Immature natural killer cell (primary cell): ENCODE measurements at regions not wholly inside any gene's neighbourhood (a gene's known extent, or its start where the extent isn't known, plus 50 kb on each side); places are given as distances from the start of the nearest gene placed in this dataset.

Source experiments
- DNase-seq, 3 donors: peaks; one replicate each; pipeline ENCODE4 v3.0.0; 2022; ENCODE audit warnings: mixed read lengths in 1 of 3
- H3K27ac Mint-ChIP-seq, 6 donors: one replicate each; pipeline ENCODE4 v1.8.0; 2020; ENCODE audit warnings: mixed read lengths in 6 of 6, mild to moderate bottlenecking in 5 of 6, inconsistent platforms in 4 of 6, moderate library complexity in 3 of 6
- H3K27me3 Mint-ChIP-seq, 3 donors: one replicate each; pipeline ENCODE4 v1.8.0; 2020 to 2021; ENCODE audit warnings: low read depth in 3 of 3, mild to moderate bottlenecking in 3 of 3, mixed read lengths in 3 of 3, moderate library complexity in 3 of 3, inconsistent platforms in 1 of 3
- H3K36me3 Mint-ChIP-seq, 3 donors: one replicate each; pipeline ENCODE4 v1.8.0; 2020; ENCODE audit warnings: mixed read lengths in 3 of 3, inconsistent platforms in 2 of 3, mild to moderate bottlenecking in 2 of 3
- H3K4me1 Mint-ChIP-seq, 2 donors: one replicate each; pipeline ENCODE4 v1.8.0; 2020; ENCODE audit warnings: inconsistent platforms in 2 of 2, mild to moderate bottlenecking in 2 of 2, mixed read lengths in 2 of 2, moderate library complexity in 1 of 2
- H3K4me3 Mint-ChIP-seq, 5 donors: one replicate each; pipeline ENCODE4 v1.8.0; 2020; ENCODE audit warnings: mild to moderate bottlenecking in 5 of 5, mixed read lengths in 5 of 5, inconsistent platforms in 3 of 5, moderate library complexity in 3 of 5
- H3K9me3 Mint-ChIP-seq, 6 donors: one replicate each; pipeline ENCODE4 v1.8.0; 2020; ENCODE audit warnings: mild to moderate bottlenecking in 6 of 6, mixed read lengths in 6 of 6, inconsistent platforms in 4 of 6, moderate library complexity in 3 of 6

DNA sequence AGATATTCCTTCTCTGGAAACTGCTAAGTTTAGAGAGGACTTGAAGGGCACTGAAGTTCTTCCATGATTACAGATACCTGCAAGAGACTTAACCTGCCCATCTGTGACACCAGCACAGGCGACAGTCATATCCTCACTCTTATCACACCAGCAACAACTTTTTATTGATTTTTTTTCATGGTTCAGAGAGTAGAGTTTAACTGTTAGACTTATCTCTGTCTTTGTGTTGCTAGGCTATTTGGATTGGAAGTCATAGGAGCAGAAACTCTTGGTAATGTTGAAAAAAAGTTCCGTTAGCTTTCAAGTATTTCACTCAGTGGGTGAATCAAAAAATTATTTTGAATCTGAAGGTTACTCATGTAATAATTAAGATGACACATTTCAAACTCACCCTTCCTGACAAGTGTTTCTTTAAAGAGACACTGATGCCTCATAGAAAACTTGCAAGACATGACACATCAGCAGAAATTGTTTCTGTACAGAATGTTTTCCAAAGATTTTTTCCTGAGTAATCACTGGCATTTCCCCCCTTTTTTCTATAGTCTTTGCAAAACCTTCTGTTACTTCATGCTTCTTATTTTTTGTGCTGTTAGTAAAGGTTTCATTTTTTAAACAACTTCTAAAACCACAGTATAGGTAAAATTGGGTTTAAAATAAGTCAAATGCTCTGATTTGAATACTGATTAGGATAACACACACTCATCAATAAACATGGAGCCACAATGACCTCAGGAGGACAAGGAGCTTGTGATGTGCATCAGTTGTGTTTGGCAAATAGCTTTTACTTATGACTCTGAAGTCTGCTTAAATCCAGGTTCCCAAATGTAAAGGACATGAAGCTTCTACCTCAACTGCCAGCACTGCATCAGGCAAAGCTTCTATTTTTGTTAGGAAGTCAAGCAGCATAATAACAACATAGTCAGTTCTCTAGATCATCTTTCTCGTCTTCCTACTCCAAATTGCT lies 252.9 kb upstream of the MAN1A1 start:
- no peak for DNase-seq
- H3K27me3 Mint-ChIP-seq, result peaks cover 0 to 2% (median 0%) of the 10 kb centered on the region in 3 donors
- no peaks in the 10 kb centered on the region for H3K4me1 Mint-ChIP-seq
- H3K9me3 Mint-ChIP-seq, result no peaks in the 10 kb centered on the region
- no peak overlapping the region for H3K4me3 Mint-ChIP-seq
- no peaks in the 10 kb centered on the region for H3K36me3 Mint-ChIP-seq
- H3K27ac Mint-ChIP-seq, result no peak overlapping the region

DNA sequence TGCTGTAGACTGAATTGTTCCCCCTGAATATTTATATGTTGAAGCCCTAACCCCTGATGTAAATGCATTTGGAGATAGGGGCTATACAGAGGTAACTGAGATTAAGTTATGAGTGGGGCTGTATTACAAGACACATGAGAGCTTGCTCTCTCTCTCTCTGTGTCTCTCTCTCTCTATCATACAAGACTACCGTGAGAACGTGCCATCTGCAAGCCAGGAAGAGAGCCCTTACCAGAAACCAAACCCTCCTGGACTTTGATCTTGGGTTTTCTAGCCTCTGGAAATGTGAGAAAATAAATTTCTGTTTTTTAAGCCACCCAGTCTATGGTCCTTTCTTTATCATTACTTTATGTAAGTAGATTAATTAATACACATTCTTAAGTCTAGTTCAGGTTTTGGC lies 249.3 kb upstream of the MAN1A1 start:
- Mint-ChIP-seq H3K27ac (no peak overlapping the region), H3K4me1 (no peaks in the 10 kb centered on the region), H3K27me3 (peaks cover 0 to 2% (median 0%) of the 10 kb centered on the region in 3 donors), H3K36me3 (peaks cover 0 to 5% (median 0%) of the 10 kb centered on the region in 3 donors), H3K9me3 (no peaks in the 10 kb centered on the region), H3K4me3 (no peak overlapping the region)
- DNase-seq, result no peak

DNA sequence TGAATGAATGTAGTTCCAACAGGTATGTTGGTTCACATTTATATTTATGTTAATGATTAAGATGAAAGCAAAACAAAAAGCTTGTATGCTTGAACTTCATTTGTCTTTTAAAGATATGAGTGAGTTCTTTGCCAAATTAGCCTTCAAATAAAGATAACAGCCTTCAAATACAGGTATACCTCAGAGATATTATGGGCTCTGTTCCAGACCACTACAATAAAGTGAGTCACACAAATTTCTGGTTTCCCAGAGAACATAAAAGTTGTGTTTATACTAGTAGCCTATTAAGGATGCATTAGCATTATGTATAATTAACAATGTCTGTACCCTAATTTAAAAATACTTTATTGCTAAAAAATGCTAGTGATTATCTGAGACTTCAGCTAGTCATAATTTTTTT lies 245.3 kb upstream of the MAN1A1 start:
- H3K4me1 Mint-ChIP-seq, result no peaks in the 10 kb centered on the region

DNA sequence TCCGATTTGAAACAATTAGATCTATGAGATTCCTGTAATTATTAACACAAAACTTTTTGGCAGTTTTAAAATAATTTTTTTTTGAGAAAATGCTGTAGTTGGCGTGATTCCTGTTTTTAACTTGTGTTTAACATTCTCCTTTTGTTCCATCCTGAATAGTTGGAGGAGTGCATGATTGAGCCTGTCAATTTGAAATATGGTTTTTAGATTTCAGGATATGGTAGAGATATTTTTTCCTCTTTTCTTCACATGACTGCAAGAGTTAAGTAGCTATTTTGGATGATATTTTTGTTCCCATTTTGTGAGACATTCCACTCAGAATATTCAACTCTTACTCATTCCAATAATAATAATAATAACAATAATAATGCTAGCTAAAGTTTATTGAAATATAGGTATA lies 241.7 kb upstream of the MAN1A1 start:
- H3K27ac Mint-ChIP-seq, result no peak overlapping the region
- H3K36me3 Mint-ChIP-seq, result peaks cover 0 to 5% (median 0%) of the 10 kb centered on the region in 3 donors

More for the DNA sequence above, 245.3 kb upstream of the MAN1A1 start:
- Mint-ChIP-seq H3K4me3 (no peak overlapping the region), H3K9me3 (no peaks in the 10 kb centered on the region), H3K36me3 (peaks cover 0 to 5% (median 0%) of the 10 kb centered on the region in 3 donors), H3K27me3 (peaks cover 0 to 6% (median 2%) of the 10 kb centered on the region in 3 donors), H3K27ac (no peak overlapping the region)
- DNase-seq, result no peak

DNA sequence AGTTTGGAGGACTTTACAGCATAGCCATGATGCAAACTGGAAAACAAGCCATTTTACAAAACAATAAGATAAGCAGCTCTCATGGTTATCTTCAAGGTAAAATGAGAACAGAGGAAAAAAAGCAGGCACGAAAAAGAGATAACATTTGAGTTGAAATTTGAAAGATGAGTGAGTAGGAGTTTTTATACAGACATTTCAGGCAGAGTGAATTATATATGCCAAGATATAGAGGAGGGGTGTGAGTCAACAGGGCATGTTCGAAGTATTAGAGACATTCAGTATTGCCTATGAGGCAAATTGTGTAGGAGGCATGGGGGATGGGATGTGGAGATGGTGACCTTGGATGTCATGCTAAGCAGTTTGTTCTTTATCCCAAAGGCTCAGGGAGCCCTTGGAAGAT lies 240.5 kb upstream of the MAN1A1 start:
- H3K9me3 Mint-ChIP-seq, result no peaks in the 10 kb centered on the region
- no peaks in the 10 kb centered on the region for H3K4me1 Mint-ChIP-seq
- DNase-seq, result no peak
- H3K27ac Mint-ChIP-seq, result no peak overlapping the region
- H3K4me3 Mint-ChIP-seq, result no peak overlapping the region
- peaks cover 0 to 7% (median 2%) of the 10 kb centered on the region in 3 donors for H3K27me3 Mint-ChIP-seq
- H3K36me3 Mint-ChIP-seq, result no peaks in the 10 kb centered on the region

More for the DNA sequence above, 241.7 kb upstream of the MAN1A1 start:
- Mint-ChIP-seq H3K4me3 (no peak overlapping the region), H3K4me1 (no peaks in the 10 kb centered on the region), H3K9me3 (no peaks in the 10 kb centered on the region), H3K27me3 (peaks cover 0 to 7% (median 2%) of the 10 kb centered on the region in 3 donors)
- DNase-seq, result no peak

DNA sequence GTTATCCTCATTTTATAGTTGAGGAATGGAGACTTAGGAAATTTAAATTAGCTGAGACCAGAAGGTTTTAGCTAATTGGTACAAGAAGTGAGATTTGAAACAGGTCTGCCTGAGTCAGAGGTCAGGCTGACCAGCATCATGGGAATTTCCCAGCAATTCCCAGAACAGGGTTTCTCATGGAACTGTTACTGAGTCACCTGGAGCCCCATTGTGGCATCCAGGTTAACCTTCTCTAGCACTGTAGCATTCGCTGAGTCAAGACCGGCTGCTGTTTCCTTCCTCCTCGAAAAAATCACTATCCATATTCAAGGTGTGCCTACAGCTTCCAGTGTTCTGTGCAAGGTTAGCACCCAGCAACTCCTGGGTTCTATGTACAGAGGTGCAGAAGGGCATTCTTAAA lies 238.0 kb upstream of the MAN1A1 start:
- Mint-ChIP-seq H3K9me3 (no peaks in the 10 kb centered on the region), H3K27ac (no peak overlapping the region), H3K4me1 (no peaks in the 10 kb centered on the region), H3K27me3 (peaks cover 0 to 7% (median 2%) of the 10 kb centered on the region in 3 donors), H3K36me3 (no peaks in the 10 kb centered on the region), H3K4me3 (no peak overlapping the region)
- no peak for DNase-seq

DNA sequence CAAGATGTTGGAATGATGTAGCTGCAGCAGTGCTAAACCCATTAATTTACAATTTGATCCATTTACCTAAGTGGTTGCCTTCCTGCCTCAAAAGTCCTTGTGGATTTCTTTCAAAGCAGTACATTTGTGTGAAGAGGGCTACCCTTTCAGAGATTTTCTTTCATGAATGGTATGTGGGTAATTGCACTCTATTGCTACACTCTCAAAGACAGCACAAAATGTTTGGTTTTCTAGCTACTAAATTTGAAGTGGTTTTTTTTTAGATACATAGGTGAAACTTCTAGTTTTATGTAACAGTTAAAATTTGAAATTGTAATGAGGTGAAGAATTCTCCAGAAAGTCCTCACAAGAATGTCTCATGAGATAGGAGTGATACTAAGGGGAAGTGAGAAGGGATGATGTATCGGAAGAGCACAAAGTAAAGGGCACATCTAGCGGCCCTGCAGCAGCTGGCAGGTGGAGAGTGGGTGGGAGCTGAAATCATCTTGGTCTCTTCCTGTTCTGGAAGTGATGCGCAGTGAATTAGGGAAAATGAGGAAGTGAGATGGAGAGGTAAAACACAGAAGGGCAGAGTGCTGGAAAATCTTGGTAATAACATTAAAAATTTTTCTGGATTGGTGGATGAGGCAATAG lies 236.8 kb upstream of the MAN1A1 start:
- Mint-ChIP-seq H3K9me3 (no peaks in the 10 kb centered on the region), H3K4me3 (no peak overlapping the region), H3K27ac (no peak overlapping the region), H3K27me3 (peaks cover 0 to 4% (median 2%) of the 10 kb centered on the region in 3 donors), H3K36me3 (no peaks in the 10 kb centered on the region), H3K4me1 (no peaks in the 10 kb centered on the region)
- DNase-seq, result no peak

DNA sequence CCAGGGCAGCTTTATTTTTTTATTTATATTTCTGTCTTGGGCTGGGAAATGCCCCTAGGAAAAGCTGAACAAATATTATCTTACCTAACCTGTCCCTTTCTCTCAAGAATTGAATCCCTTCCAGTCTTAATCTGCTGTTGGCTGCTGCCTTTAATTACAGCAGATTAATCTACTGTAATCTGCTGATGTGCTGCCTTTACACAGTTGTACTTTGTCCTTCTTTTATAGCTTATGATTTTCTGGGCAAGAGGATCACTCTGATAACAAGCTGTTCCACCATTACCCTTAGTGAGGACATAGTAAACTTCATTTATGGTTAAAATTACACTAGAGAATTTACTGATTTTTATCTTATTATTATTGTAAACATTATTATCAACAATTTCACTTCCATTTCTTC lies 234.5 kb upstream of the MAN1A1 start:
- no peaks in the 10 kb centered on the region for H3K9me3 Mint-ChIP-seq
- H3K4me3 Mint-ChIP-seq, result no peak overlapping the region
- H3K36me3 Mint-ChIP-seq, result no peaks in the 10 kb centered on the region
- H3K27ac Mint-ChIP-seq, result no peak overlapping the region
- H3K27me3 Mint-ChIP-seq, result no peaks in the 10 kb centered on the region
- no peak for DNase-seq
- H3K4me1 Mint-ChIP-seq, result no peaks in the 10 kb centered on the region

DNA sequence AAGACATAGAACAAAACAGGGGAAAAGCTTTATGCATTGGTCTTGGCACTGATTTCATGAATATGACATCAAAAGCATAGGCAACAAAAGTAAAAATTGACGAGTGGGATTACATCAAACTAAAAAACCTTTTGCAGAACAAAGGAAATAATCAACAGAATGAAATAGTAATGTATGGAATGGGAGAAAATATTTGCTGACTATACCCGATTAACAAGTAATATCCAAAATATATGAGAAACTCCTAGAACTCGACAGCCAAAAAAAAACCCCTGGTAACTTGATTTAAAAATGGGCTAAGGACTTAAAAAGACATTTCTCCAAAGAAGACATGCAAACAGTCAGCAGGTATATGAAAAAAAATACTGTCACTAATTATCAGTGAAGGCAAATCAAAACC lies 231.7 kb upstream of the MAN1A1 start:
- H3K27ac Mint-ChIP-seq, result no peak overlapping the region
- peaks cover 0 to 3% (median 1%) of the 10 kb centered on the region in 3 donors for H3K27me3 Mint-ChIP-seq
- no peak for DNase-seq
- no peak overlapping the region for H3K4me3 Mint-ChIP-seq
- peaks cover 0 to 6% (median 6%) of the 10 kb centered on the region in 3 donors for H3K36me3 Mint-ChIP-seq
- peaks cover 3 to 12% (median 9%) of the 10 kb centered on the region in 6 donors for H3K9me3 Mint-ChIP-seq
- H3K4me1 Mint-ChIP-seq, result no peaks in the 10 kb centered on the region

DNA sequence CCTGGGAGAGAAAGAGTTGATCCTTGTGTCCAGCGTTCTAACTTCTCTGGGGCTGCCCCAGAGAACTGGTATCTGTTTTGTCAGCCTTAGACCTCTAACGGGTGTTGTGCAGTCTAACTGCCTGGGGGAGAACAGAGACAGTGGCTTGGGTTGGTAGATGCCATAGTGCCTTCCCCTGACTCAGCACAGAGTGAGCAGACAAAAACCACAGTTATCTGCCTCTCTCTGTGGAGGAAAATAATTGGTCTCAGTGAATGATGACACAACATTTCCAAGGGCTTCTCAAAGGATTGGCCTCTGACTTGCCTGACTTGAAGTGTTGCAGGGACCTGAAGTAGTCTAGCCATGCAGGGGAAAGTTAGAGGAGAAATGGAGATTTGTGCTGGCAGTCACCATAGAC lies 226.2 kb upstream of the MAN1A1 start:
- no peak overlapping the region for H3K4me3 Mint-ChIP-seq
- peaks cover 5 to 24% (median 17%) of the 10 kb centered on the region in 6 donors for H3K9me3 Mint-ChIP-seq
- H3K4me1 Mint-ChIP-seq, result no peaks in the 10 kb centered on the region
- no peak overlapping the region for H3K27ac Mint-ChIP-seq
- DNase-seq, result no peak
- H3K36me3 Mint-ChIP-seq, result peaks cover 4 to 12% (median 7%) of the 10 kb centered on the region in 3 donors
- H3K27me3 Mint-ChIP-seq, result peaks cover 1 to 10% (median 3%) of the 10 kb centered on the region in 3 donors

DNA sequence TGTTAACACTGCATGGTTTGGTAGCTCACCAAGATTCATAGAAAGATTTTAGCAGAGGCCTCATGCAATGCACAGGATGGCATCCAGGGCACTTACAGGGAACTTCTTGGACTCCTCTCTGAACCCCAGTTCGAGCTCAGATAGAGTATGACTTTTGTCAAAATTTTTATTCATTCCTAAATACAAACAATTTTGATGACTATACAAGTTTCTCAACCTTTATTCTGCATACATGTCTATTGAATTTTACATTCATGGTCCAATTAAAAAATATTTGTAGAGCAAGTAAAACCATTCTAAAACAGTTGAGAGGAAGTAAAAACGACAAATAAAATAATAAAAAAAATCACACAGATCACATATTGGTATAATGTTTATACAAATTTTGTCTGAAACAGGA lies 219.0 kb upstream of the MAN1A1 start:
- H3K36me3 Mint-ChIP-seq, result no peaks in the 10 kb centered on the region
- H3K4me1 Mint-ChIP-seq, result no peaks in the 10 kb centered on the region
- peaks cover 0 to 2% (median 0%) of the 10 kb centered on the region in 6 donors for H3K9me3 Mint-ChIP-seq

DNA sequence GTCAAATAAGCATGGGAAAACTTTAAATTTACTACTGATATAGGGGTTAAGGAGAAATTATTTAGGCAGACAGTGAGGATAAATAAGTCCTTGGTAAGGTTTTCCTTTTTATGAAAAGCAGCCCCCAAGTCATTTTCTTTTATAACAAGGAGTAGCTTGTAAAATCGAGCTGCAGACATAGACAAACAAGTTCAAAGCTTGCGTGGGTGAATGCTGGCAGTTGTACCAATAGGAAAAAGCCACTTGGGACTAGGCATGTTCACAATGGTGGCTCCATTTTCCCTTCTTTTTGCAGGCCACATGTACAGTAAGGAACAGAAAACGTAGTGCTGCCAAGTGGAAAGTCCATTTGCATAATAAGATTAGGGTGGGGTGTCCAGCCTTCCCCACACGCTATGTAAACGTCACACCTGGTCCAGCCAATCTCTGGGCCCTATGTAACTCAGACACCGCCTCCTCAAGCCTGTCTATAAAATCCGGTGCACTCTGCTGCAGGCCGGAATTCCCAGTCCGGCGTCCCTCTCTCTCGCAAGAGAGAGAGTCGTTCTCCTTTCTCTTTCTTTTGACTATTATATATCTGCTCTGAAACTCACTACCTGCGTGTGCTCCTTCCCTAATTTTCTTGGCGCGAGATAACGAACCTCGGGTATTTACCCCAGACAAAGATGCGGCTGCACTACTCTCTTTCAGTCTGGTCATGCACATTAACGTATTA lies 217.1 kb upstream of the MAN1A1 start:
- H3K27ac Mint-ChIP-seq, result no peak overlapping the region
- no peaks in the 10 kb centered on the region for H3K36me3 Mint-ChIP-seq
- H3K4me1 Mint-ChIP-seq, result no peaks in the 10 kb centered on the region
- H3K9me3 Mint-ChIP-seq, result no peaks in the 10 kb centered on the region
- DNase-seq, result no peak
- no peaks in the 10 kb centered on the region for H3K27me3 Mint-ChIP-seq
- H3K4me3 Mint-ChIP-seq, result no peak overlapping the region

More for the DNA sequence above, 219.0 kb upstream of the MAN1A1 start:
- DNase-seq, result no peak
- no peak overlapping the region for H3K27ac Mint-ChIP-seq
- H3K4me3 Mint-ChIP-seq, result no peak overlapping the region
- H3K27me3 Mint-ChIP-seq, result peaks cover 0 to 2% (median 0%) of the 10 kb centered on the region in 3 donors

DNA sequence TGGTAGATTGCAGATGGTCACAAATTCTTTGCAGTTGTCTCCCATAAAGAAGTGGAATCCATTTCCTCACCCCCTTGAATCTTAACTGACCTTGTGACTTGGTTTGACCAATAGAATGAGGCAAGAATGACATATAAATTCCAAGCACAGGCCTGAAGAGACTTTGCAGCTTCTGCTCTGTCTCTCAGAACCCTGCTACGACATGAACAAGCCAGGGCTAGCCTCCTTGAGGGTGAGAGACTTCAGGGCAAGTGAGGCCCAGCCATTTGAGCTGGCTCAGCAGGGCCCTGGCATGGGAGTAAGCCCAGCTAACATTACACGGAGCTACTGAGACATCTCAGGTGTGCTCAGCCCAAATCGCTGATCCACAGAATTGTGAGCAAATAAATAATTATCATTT lies 216.3 kb upstream of the MAN1A1 start:
- no peaks in the 10 kb centered on the region for H3K36me3 Mint-ChIP-seq
- no peaks in the 10 kb centered on the region for H3K4me1 Mint-ChIP-seq
- no peak for DNase-seq
- no peaks in the 10 kb centered on the region for H3K27me3 Mint-ChIP-seq
- no peaks in the 10 kb centered on the region for H3K9me3 Mint-ChIP-seq
- H3K27ac Mint-ChIP-seq, result no peak overlapping the region
- H3K4me3 Mint-ChIP-seq, result no peak overlapping the region

DNA sequence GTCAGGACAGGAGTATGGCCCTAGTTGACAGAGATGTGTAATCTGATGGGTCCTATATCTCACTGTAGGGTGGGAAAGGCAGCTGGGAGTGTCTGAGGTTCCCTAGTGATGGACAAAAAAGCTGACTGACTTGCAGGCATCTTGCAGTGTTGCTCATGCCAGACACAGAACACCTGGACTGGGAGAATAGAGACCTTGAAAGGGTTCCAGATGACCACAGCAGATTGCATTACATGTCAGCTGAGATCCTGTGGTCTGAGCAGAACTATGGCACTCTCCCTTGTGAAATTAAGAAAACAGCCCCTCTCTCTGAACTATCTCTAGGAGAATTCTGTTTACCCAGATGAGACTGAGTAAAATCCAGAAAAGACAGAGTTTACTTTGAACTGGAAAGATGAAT lies 212.6 kb upstream of the MAN1A1 start:
- H3K27ac Mint-ChIP-seq, result no peak overlapping the region
- H3K9me3 Mint-ChIP-seq, result no peaks in the 10 kb centered on the region
- H3K4me3 Mint-ChIP-seq, result no peak overlapping the region
- no peaks in the 10 kb centered on the region for H3K36me3 Mint-ChIP-seq
- H3K27me3 Mint-ChIP-seq, result peaks cover 0 to 2% (median 0%) of the 10 kb centered on the region in 3 donors
- H3K4me1 Mint-ChIP-seq, result no peaks in the 10 kb centered on the region
- no peak for DNase-seq
